HUES64 (cell line): ENCODE measurements at regions not wholly inside any gene's neighbourhood (a gene's known extent, or its start where the extent isn't known, plus 50 kb on each side); places are given as distances from the start of the nearest gene placed in this dataset.

ENCODE experiments used
- H3K27ac ChIP-seq: 2 replicates; pipeline ENCODE4 v1.7.0; 2013; ENCODE audit warnings: low read depth, low read length, inconsistent platforms
- H3K27me3 ChIP-seq: 2 replicates; pipeline ENCODE4 v1.6.1; 2013; ENCODE audit warnings: mild to moderate bottlenecking, low read length; ENCODE audit not compliant: insufficient read depth
- H3K36me3 ChIP-seq: 2 replicates; pipeline ENCODE4 v1.6.1; 2013; ENCODE audit warnings: mild to moderate bottlenecking, low read length; ENCODE audit not compliant: insufficient read depth
- H3K4me1 ChIP-seq: 2 replicates; pipeline ENCODE4 v1.6.1; 2013; ENCODE audit warnings: mild to moderate bottlenecking, low read length, moderate library complexity; ENCODE audit not compliant: insufficient read depth
- H3K4me3 ChIP-seq: 2 replicates; pipeline ENCODE4 v1.5.1; 2013; ENCODE audit warnings: mild to moderate bottlenecking, low read length, moderate library complexity
- H3K9ac ChIP-seq: 2 replicates; pipeline ENCODE4 v1.6.1; 2013; ENCODE audit warnings: mild to moderate bottlenecking, low read depth, low read length
- H3K9me3 ChIP-seq: 2 replicates; pipeline ENCODE4 v1.6.1; 2013; ENCODE audit warnings: low read depth, low read length; ENCODE audit not compliant: insufficient read depth
- WGBS: fragments of 150-250, 120-280 bp; methylation state at CpG from one replicate; pipeline ENCODE4 v1.1.7; 2013; ENCODE audit warnings: missing lambda C conversion rate; 5-methylcytosine and 5-hydroxymethylcytosine counted together

DNA sequence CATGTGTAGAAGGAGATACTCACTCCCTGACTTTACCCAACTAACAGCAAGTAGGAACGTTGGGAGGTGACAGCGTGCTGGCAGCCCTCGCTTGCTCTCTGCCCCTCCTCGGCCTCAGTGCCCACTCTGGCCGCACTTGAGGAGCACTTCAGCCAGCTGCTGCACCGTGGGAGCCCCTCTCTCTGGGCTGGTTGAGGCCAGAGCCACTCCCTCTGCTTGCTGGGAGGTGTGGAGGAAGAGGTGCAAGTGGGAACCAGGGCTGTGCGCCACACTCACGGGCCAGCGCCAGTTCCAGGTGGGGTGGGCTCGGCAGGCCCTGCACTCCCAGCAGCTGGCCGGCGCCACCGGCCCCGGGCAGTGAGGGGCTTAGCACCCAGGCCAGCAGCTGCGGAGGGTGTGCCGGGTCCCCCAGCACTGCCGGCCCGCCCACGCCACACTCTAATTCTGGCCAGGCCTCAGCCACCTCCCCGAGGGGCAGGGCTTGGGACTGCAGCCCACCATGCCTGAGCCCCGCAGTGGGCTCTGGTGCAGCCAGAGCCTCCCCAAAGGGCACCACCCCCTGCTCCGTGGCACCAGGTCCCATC, 68.4 kb upstream of the FRMD4B start:
- 94% methylated on average over 22 of the region's 22 CpGs for WGBS
- H3K36me3 ChIP-seq: no peaks in the 10 kb centered on the region
- H3K9ac ChIP-seq: no peak overlapping the region
- H3K4me3 ChIP-seq: no peak overlapping the region
- H3K27ac ChIP-seq: no peak overlapping the region
- H3K27me3 ChIP-seq: no peaks in the 10 kb centered on the region
- H3K9me3 ChIP-seq: no peaks in the 10 kb centered on the region
- H3K4me1 ChIP-seq: no peaks in the 10 kb centered on the region

GRCh38 chr3:69452295-69452694, 66.4 kb upstream of the FRMD4B start:
- Histone ChIP-seq H3K4me1 (no peaks in the 10 kb centered on the region), H3K9ac (no peak overlapping the region), H3K27ac (no peak overlapping the region), H3K27me3 (no peaks in the 10 kb centered on the region), H3K4me3 (no peak overlapping the region), H3K9me3 (no peaks in the 10 kb centered on the region), H3K36me3 (no peaks in the 10 kb centered on the region)
- WGBS: 100% methylated on average over 2 of the region's 2 CpGs

GRCh38 chr3:69451594-69451993, 65.7 kb upstream of the FRMD4B start:
- H3K4me3 ChIP-seq: no peak overlapping the region
- no peaks in the 10 kb centered on the region for H3K36me3 ChIP-seq
- H3K4me1 ChIP-seq: no peaks in the 10 kb centered on the region
- no peak overlapping the region for H3K27ac ChIP-seq
- H3K27me3 ChIP-seq: no peaks in the 10 kb centered on the region
- no peaks in the 10 kb centered on the region for H3K9me3 ChIP-seq
- H3K9ac ChIP-seq: no peak overlapping the region

- 92% methylated on average over 3 of the region's 3 CpGs for WGBS
- H3K4me1 ChIP-seq: no peaks in the 10 kb centered on the region
- no peaks in the 10 kb centered on the region for H3K27me3 ChIP-seq
- H3K4me3 ChIP-seq: no peak overlapping the region
- no peak overlapping the region for H3K27ac ChIP-seq
- H3K9me3 ChIP-seq: no peaks in the 10 kb centered on the region
- no peaks in the 10 kb centered on the region for H3K36me3 ChIP-seq
- no peak overlapping the region for H3K9ac ChIP-seq
These were observed 63.0 kb upstream of the FRMD4B start for GRCh38 chr3:69448877-69449276.

- Histone ChIP-seq H3K4me3 (no peak overlapping the region), H3K9ac (no peak overlapping the region), H3K4me1 (no peaks in the 10 kb centered on the region; the same call in 1 of the 2 replicates), H3K27me3 (no peaks in the 10 kb centered on the region), H3K9me3 (no peaks in the 10 kb centered on the region), H3K27ac (no peak overlapping the region), H3K36me3 (no peaks in the 10 kb centered on the region)
- 95% methylated on average over 6 of the region's 6 CpGs for WGBS
These were observed 60.6 kb upstream of the FRMD4B start for GRCh38 chr3:69446402-69447072.

DNA sequence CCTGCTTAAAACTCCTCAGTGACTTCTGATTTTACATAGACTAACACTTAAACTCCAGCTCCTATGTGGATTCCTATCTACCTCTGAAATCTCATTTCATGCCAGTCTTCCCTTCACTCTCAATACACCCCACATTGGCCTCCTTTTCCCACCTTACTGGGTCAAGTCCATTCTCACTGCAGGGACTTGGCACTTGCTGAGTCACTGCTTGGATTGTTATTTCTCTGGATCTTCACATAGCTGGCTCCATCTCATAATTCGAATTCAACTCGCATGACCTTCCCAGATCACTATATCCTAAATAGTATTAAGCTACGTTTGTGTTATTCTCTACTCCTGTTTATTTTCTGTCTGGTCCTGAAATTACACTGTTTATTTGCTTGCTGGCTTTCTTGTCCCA, 59.6 kb upstream of the FRMD4B start:
- WGBS: 100% methylated on average over 3 of the region's 3 CpGs
- Histone ChIP-seq H3K4me1 (no peaks in the 10 kb centered on the region; the same call in 1 of the 2 replicates), H3K9me3 (no peaks in the 10 kb centered on the region), H3K4me3 (no peak overlapping the region), H3K9ac (no peak overlapping the region), H3K36me3 (no peaks in the 10 kb centered on the region), H3K27ac (no peak overlapping the region), H3K27me3 (no peaks in the 10 kb centered on the region)

DNA sequence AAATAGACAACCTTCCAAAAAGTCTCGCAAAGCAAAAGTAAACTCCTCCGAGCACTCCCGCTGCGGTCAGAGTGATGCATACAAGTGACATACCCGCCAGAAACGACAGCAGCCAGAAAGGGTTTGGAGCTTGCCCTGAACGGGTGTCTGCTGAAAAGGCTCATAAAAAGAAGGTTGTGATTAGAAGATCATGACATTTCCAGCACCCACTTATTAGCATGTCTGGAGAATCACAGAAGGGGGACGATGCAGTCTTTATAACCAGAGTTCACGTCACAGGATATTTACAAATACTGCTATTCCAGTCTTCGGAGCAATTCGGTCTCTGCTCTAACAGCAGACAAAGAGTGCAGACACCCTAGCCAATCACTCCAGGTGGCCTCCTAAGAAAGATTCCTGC, 59.1 kb upstream of the FRMD4B start:
- Histone ChIP-seq H3K9ac (no peak overlapping the region), H3K27me3 (no peaks in the 10 kb centered on the region), H3K4me1 (no peaks in the 10 kb centered on the region; the same call in 1 of the 2 replicates), H3K36me3 (no peaks in the 10 kb centered on the region), H3K27ac (no peak overlapping the region), H3K4me3 (no peak overlapping the region), H3K9me3 (no peaks in the 10 kb centered on the region)
- WGBS: 94% methylated on average over 11 of the region's 11 CpGs

DNA sequence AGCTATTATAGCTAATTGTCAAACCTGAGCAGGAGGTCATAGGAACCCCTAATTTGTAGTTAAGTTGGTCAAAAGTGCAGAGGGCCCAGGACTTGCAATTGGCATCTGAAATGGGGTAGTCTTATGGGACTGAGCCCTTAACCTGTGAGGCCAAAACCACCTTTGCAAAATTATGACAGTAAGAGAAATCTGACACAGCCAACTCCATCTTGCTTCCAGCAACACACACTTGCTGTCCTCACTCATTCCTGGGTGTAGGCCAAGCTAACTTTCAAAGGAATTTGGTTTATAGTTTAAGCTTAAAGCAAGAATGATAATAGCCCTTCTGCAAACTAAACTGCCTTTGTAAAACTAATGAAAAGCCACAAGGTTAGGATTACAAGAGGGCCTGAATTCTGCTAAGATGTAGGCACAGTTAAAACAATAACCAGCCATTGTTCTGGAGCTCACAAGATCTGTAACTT, 57.6 kb upstream of the FRMD4B start:
- Histone ChIP-seq H3K9ac (no peak overlapping the region), H3K27ac (no peak overlapping the region), H3K36me3 (no peaks in the 10 kb centered on the region), H3K4me1 (no peaks in the 10 kb centered on the region; the same call in 1 of the 2 replicates), H3K27me3 (no peaks in the 10 kb centered on the region), H3K9me3 (no peaks in the 10 kb centered on the region), H3K4me3 (no peak overlapping the region)

DNA sequence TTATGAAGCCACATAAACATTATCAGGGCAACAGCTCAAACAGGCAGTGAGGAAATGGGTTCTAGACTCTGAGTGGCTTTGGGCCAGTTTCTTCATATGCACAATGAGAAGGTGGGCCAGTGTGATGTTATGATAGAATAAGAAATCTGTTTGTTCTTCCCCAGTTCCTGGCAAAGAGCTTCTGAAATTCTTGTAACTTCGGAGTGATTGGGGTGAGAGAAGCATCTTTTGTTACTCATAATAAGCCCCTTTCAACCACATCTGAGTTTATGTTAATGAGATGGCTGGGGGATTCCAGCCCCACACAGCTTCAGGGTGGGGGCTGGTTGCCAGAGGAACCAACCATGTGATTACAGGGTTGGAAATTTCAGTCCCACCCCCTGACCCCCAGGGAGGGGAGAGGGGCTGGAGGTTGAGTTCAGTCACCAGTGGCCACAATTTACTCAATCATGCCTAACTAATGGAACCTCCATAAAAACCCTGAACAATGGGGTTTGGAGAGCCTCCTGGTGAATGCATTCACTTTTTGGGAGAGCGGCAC, 57.0 kb upstream of the FRMD4B start:
- WGBS: 92% methylated on average over 1 of the region's 2 CpGs
- Histone ChIP-seq H3K4me3 (no peak overlapping the region), H3K9me3 (no peaks in the 10 kb centered on the region), H3K27ac (no peak overlapping the region), H3K4me1 (no peaks in the 10 kb centered on the region; the same call in 1 of the 2 replicates), H3K9ac (no peak overlapping the region), H3K27me3 (no peaks in the 10 kb centered on the region), H3K36me3 (no peaks in the 10 kb centered on the region)

- 84% methylated on average over 2 of the region's 2 CpGs for WGBS
- no peaks in the 10 kb centered on the region for H3K27me3 ChIP-seq
- no peak overlapping the region for H3K9ac ChIP-seq
- no peak overlapping the region for H3K4me3 ChIP-seq
- H3K36me3 ChIP-seq: no peaks in the 10 kb centered on the region
- no peaks in the 10 kb centered on the region; the same call in 1 of the 2 replicates for H3K4me1 ChIP-seq
- H3K9me3 ChIP-seq: no peaks in the 10 kb centered on the region
- H3K27ac ChIP-seq: no peak overlapping the region
These were observed 55.8 kb upstream of the FRMD4B start for GRCh38 chr3:69441732-69442131.

GRCh38 chr3:69441040-69441439, 55.2 kb upstream of the FRMD4B start:
- Histone ChIP-seq H3K27me3 (no peaks in the 10 kb centered on the region), H3K27ac (no peak overlapping the region), H3K4me3 (no peak overlapping the region), H3K36me3 (no peaks in the 10 kb centered on the region), H3K9me3 (no peaks in the 10 kb centered on the region), H3K4me1 (no peaks in the 10 kb centered on the region; the same call in 1 of the 2 replicates), H3K9ac (no peak overlapping the region)
- 71% methylated on average over 1 of the region's 1 CpG for WGBS
